CD14-positive monocyte (primary cell): ENCODE measurements at regions not wholly inside any gene's neighbourhood (a gene's known extent, or its start where the extent isn't known, plus 50 kb on each side); places are given as distances from the start of the nearest gene placed in this dataset.

ENCODE experiments used
- DNase-seq, 3 donors: peaks; one replicate each; pipeline ENCODE4 v3.0.0-alpha.2; 2011 to 2022
- H2AFZ ChIP-seq: 2 replicates; pipeline ENCODE4 v1.6.0; 2012; ENCODE audit warnings: mild to moderate bottlenecking, low read depth, low read length, inconsistent platforms; ENCODE audit not compliant: insufficient read depth, poor library complexity, severe bottlenecking
- H3K27ac ChIP-seq, 2 donors: 1 replicate in 1 of 2; 2 replicates in 1 of 2; pipeline ENCODE4 v1.5.1; 2012 to 2013; ENCODE audit warnings: low read length in 2 of 2, control low read depth in 1 of 2, inconsistent platforms in 1 of 2, low read depth in 1 of 2, mild to moderate bottlenecking in 1 of 2
- H3K27me3 ChIP-seq, 2 donors: one replicate each; pipeline versions ENCODE4 v1.6.0 to v1.6.1; 2011 to 2013; ENCODE audit warnings: low read length in 2 of 2; ENCODE audit not compliant: control insufficient read depth in 2 of 2, insufficient read depth in 2 of 2
- H3K36me3 ChIP-seq, 2 donors: replicated peaks in 1 of 2; 1 replicate in 1 of 2; 2 replicates in 1 of 2; pipeline versions ENCODE4 v1.5.1 to v1.6.1; 2012 to 2013; ENCODE audit warnings: low read length in 2 of 2, control low read depth in 1 of 2, inconsistent platforms in 1 of 2, mild to moderate bottlenecking in 1 of 2; ENCODE audit not compliant: insufficient read depth in 2 of 2, control insufficient read depth in 1 of 2
- H3K4me1 ChIP-seq, 2 donors: 1 replicate in 1 of 2; 2 replicates in 1 of 2; pipeline versions ENCODE4 v1.5.1 to v1.6.1; 2012 to 2013; ENCODE audit warnings: low read length in 2 of 2, control low read depth in 1 of 2, inconsistent platforms in 1 of 2, mild to moderate bottlenecking in 1 of 2, moderate library complexity in 1 of 2; ENCODE audit not compliant: insufficient read depth in 2 of 2, control insufficient read depth in 1 of 2
- H3K4me2 ChIP-seq: replicated peaks from 2 replicates; pipeline ENCODE3; 2012; ENCODE audit warnings: low read length, moderate library complexity, mild to moderate bottlenecking; ENCODE audit not compliant: poor library complexity, severe bottlenecking; ENCODE audit errors: extremely low read depth
- H3K4me3 ChIP-seq, 3 experiments: fragments of 200-600 bp in 1 of 3; sonication (generic) in 1 of 3; replicated peaks in 1 of 3; 1 replicate in 2 of 3; 2 replicates in 1 of 3; pipeline ENCODE4 v1.5.1; 2011 to 2013; ENCODE audit warnings: low read length in 3 of 3, mild to moderate bottlenecking in 3 of 3, control low read depth in 2 of 3, low read depth in 2 of 3, inconsistent platforms in 1 of 3, moderate library complexity in 1 of 3
- H3K79me2 ChIP-seq: 2 replicates; pipeline ENCODE4 v1.6.0; 2012; ENCODE audit warnings: mild to moderate bottlenecking, control low read depth, inconsistent platforms, low read length, moderate library complexity; ENCODE audit not compliant: insufficient read depth
- H3K9ac ChIP-seq: 2 replicates; pipeline ENCODE4 v1.6.0; 2017; ENCODE audit warnings: low read length, mild to moderate bottlenecking; ENCODE audit not compliant: insufficient read depth, poor library complexity, severe bottlenecking
- H3K9me3 ChIP-seq, 2 donors: replicated peaks in 1 of 2; 1 replicate in 1 of 2; 2 replicates in 1 of 2; pipeline versions ENCODE4 v1.5.1 to v1.6.1; 2012 to 2013; ENCODE audit warnings: low read length in 2 of 2, control low read depth in 1 of 2; ENCODE audit not compliant: control insufficient read depth in 1 of 2, insufficient read depth in 1 of 2
- H4K20me1 ChIP-seq: 2 replicates; pipeline ENCODE4 v1.6.0; 2012; ENCODE audit warnings: mild to moderate bottlenecking, low read length, control low read depth, moderate library complexity; ENCODE audit not compliant: insufficient read depth
- H3K27ac Mint-ChIP-seq, 7 donors: one replicate each; pipeline ENCODE4 v1.8.0; 2020; ENCODE audit warnings: mild to moderate bottlenecking in 7 of 7, mixed read lengths in 7 of 7, moderate library complexity in 6 of 7, inconsistent platforms in 2 of 7
- H3K27me3 Mint-ChIP-seq, 3 donors: one replicate each; pipeline ENCODE4 v1.8.0; 2021 to 2022; ENCODE audit warnings: low read depth in 3 of 3, mild to moderate bottlenecking in 3 of 3, mixed read lengths in 3 of 3, moderate library complexity in 3 of 3, inconsistent platforms in 1 of 3
- H3K36me3 Mint-ChIP-seq, 2 donors: one replicate each; pipeline ENCODE4 v1.8.0; 2020; ENCODE audit warnings: mixed read lengths in 2 of 2, inconsistent platforms in 1 of 2, mild to moderate bottlenecking in 1 of 2
- H3K4me1 Mint-ChIP-seq: one replicate; pipeline ENCODE4 v1.8.0; 2020; ENCODE audit warnings: mild to moderate bottlenecking, mixed read lengths
- H3K4me3 Mint-ChIP-seq, 2 donors: one replicate each; pipeline ENCODE4 v1.8.0; 2020; ENCODE audit warnings: mild to moderate bottlenecking in 2 of 2, mixed read lengths in 2 of 2, moderate library complexity in 1 of 2
- H3K9me3 Mint-ChIP-seq, 7 donors: one replicate each; pipeline ENCODE4 v1.8.0; 2020 to 2022; ENCODE audit warnings: mixed read lengths in 7 of 7, mild to moderate bottlenecking in 6 of 7, moderate library complexity in 6 of 7, inconsistent platforms in 2 of 7
- WGBS: methylation state at CpG from one replicate; pipeline ENCODE4 v1.1.5; 2013; ENCODE audit warnings: missing lambda C conversion rate; ENCODE audit not compliant: insufficient coverage; 5-methylcytosine and 5-hydroxymethylcytosine counted together
- intact Hi-C, 2 donors: fragments of 100-400 bp; cut with micrococcal nuclease; formaldehyde crosslinking; loops; one replicate each; pipeline versions ENCODE4 v1.15.0 to v1.15.1; 2023
- TF ChIP-seq, protein P1 (sequence below): fragments of 200-600 bp; IDR thresholded peaks from one replicate; pipeline ENCODE4 v1.8.0; 2022; ENCODE audit warnings: antibody characterized with exemption, mild to moderate bottlenecking

DNA sequence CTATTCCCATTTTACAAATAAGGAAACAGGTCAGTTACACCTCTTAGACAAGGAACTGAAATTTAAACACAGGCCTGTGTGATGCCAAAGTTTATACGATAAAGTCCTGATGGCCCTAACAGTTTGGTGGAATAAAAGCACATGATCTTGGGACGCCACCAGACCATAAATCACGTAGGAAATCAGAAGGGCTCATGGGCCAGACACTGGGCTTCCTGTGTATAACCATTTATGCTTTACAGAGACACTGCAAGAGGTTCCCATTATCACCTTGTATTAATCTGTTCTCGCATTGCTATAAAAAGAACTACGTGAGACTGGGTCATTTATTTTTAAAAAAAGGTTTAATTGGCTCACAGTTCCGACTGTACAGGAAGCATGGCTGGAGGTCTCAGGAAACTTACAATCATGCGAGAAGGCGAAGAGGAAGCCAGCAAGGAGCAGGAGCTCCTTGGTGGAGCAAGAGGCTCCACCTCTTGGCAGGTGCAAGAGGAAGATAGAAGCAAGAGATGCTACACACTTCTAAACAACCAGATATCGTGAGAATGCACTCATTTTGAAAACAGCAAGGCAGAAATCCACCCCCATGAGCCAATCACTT, 124.0 kb upstream of the MON1B start:
- H3K36me3 ChIP-seq, result no peaks in the 10 kb centered on the region
- 34% methylated on average over 6 of the region's 9 CpGs for WGBS
- H3K9me3 ChIP-seq, result no peaks in the 10 kb centered on the region
- H3K27me3 Mint-ChIP-seq, result peaks cover 0 to 1% (median 0%) of the 10 kb centered on the region in 3 donors
- no peaks in the 10 kb centered on the region for H3K36me3 Mint-ChIP-seq
- H3K9me3 Mint-ChIP-seq, result peaks cover 0 to 4% (median 3%) of the 10 kb centered on the region in 7 donors
- no peak overlapping the region for H2AFZ ChIP-seq
- H3K27ac Mint-ChIP-seq, result no peak overlapping the region
- TF ChIP-seq, protein P1, sequence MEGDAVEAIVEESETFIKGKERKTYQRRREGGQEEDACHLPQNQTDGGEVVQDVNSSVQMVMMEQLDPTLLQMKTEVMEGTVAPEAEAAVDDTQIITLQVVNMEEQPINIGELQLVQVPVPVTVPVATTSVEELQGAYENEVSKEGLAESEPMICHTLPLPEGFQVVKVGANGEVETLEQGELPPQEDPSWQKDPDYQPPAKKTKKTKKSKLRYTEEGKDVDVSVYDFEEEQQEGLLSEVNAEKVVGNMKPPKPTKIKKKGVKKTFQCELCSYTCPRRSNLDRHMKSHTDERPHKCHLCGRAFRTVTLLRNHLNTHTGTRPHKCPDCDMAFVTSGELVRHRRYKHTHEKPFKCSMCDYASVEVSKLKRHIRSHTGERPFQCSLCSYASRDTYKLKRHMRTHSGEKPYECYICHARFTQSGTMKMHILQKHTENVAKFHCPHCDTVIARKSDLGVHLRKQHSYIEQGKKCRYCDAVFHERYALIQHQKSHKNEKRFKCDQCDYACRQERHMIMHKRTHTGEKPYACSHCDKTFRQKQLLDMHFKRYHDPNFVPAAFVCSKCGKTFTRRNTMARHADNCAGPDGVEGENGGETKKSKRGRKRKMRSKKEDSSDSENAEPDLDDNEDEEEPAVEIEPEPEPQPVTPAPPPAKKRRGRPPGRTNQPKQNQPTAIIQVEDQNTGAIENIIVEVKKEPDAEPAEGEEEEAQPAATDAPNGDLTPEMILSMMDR, result no peak
- no peaks in the 10 kb centered on the region for H3K27me3 ChIP-seq
- no peak for DNase-seq
- H3K27ac ChIP-seq, result no peak overlapping the region
- H3K4me2 ChIP-seq, result no peak overlapping the region
- H3K4me1 ChIP-seq, result no peaks in the 10 kb centered on the region
- H3K79me2 ChIP-seq, result no peaks in the 10 kb centered on the region
- H3K4me3 Mint-ChIP-seq, result no peak overlapping the region
- H4K20me1 ChIP-seq, result no peaks in the 10 kb centered on the region
- intact Hi-C loops, result no loop called here
- H3K9ac ChIP-seq, result no peak overlapping the region
- no peak overlapping the region for H3K4me3 ChIP-seq
- H3K4me1 Mint-ChIP-seq, result no peaks in the 10 kb centered on the region

DNA sequence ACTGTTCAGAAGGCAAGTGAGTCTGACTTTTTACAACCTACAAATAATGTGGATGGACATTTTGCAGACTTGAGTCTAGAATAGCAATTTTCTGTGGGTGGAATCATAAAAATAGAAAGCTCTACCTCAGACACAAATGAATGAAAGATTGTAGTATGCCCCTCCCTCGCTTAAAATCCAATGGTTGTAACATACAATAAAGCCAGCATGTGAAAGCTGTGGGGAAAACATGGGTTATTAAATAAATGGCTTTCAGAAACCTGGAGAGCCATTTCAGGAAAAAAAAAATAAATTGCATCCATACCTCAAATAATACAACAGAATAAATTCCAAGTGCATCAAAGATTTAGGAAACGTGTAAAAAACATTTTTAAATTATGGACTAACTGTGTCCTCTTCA, 123.1 kb upstream of the MON1B start:
- Histone ChIP-seq H3K36me3 (no peaks in the 10 kb centered on the region), H2AFZ (no peak overlapping the region), H3K4me1 (no peaks in the 10 kb centered on the region), H3K4me2 (no peak overlapping the region), H3K79me2 (no peaks in the 10 kb centered on the region), H3K9ac (no peak overlapping the region), H4K20me1 (no peaks in the 10 kb centered on the region), H3K4me3 (no peak overlapping the region), H3K9me3 (no peaks in the 10 kb centered on the region), H3K27me3 (no peaks in the 10 kb centered on the region), H3K27ac (no peak overlapping the region)
- Mint-ChIP-seq H3K4me1 (no peaks in the 10 kb centered on the region), H3K27me3 (peaks cover 0 to 3% (median 1%) of the 10 kb centered on the region in 3 donors), H3K9me3 (peaks cover 0 to 10% (median 5%) of the 10 kb centered on the region in 7 donors), H3K4me3 (no peak overlapping the region), H3K36me3 (no peaks in the 10 kb centered on the region), H3K27ac (no peak overlapping the region)
- DNase-seq, result no peak
- intact Hi-C loops, result no loop called here
- TF ChIP-seq, protein P1, result no peak
- WGBS, result no CpG with 5 or more reads among the region's 2 CpGs
